8988T (cell line): ENCODE measurements at regions not wholly inside any gene's neighbourhood (a gene's known extent, or its start where the extent isn't known, plus 50 kb on each side); places are given as distances from the start of the nearest gene placed in this dataset.

Source experiments
- DNase-seq: peaks from one replicate; pipeline ENCODE4 v3.0.0; 2011

DNA sequence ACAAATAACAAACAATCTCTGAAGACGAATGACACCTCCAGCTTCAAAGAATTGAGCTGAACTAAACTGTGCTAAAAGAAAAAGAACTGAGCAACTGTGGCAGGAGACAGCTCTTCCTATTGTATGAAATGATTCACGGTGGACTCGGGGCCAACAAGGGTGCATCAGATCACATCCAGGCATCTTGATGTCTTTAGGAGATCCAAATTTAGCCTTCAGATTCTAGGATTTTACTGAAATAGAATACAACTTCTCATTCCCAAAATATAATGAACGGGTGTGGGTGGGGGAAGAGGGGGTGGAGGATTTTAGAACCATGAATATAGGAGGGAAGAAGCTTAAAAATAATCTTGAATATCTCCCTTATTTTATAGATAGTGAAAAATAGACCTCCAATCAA is 631.8 kb downstream of the ELAVL2 start:
- DNase-seq = no peak

DNA sequence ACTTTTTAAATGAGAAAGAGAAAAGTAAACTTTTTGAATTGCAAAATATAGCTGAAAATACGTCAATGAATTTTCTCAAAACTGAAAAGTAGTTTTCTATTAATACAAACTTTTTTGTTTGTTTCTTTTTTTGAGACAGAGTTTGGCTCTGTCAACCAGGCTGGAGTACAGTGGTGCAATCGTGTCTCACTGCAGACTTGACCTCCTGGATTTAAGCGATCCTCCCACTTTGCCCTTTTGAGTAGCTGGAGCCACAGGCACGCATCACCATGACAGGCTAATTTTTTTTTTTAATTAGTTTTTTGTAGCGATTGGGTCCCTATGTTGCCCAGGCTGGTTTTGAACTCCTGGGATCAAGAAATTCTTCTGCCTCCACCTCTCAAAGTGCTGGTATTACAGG is 610.4 kb downstream of the ELAVL2 start:
- DNase-seq = no peak

DNA sequence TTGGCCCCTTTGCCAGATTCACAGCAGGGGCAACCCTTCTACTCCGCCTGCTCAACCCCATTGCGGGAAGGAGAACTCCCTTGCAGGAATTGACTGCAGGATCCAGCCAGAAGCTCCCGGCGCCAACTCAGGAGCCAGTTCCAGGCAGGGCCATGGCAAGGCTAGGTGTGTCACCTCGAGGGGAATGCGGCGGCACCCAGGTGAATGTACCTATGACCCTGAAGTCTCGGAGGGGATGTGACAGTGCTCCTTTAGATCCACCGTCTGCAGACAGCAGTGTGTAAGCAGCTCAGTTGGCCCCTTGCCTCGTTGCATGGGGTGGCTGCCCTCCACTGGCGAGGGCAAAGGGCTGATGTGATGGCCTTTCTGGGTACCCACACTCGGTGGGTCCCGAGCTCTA is 606.6 kb downstream of the ELAVL2 start:
- no peak for DNase-seq

DNA sequence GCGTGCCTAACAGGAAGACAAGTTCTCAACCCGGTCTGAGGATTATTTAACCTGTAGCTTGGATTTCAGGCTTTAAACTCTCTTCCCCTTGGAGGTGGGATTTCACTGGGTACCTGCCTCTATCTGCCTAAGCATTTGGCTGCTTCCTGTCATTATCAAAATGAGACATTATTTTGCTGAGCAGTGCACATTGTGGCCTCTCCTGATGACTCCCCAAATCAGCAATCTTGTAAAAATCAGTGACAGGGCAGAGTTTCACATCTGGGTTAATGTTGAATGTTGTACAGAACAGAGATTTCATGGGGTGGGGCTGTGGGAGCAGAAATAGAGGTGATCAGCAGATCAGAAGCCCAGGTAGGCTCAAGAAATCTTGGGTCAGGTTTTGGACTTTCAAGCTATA is 605.9 kb downstream of the ELAVL2 start:
- DNase-seq = no peak

DNA sequence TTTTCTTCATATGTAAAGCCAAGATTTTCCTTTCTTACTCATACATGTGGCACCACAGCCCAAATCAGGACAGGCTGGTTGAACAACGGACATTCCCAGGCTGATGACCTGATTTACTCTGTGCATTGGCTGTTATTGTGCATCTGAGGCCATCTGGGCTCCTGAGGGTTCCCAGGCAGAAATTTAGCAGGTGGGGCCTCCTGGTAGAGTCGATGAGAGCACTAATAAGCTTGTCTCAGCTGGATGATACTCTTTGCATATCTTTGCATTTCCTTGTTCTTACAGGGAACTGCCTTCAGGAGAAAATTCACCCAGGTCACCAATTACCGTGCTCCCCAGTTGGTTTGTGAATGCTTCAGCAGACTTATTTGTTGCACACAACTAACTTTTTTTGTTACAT is 605.1 kb downstream of the ELAVL2 start:
- no peak for DNase-seq

DNA sequence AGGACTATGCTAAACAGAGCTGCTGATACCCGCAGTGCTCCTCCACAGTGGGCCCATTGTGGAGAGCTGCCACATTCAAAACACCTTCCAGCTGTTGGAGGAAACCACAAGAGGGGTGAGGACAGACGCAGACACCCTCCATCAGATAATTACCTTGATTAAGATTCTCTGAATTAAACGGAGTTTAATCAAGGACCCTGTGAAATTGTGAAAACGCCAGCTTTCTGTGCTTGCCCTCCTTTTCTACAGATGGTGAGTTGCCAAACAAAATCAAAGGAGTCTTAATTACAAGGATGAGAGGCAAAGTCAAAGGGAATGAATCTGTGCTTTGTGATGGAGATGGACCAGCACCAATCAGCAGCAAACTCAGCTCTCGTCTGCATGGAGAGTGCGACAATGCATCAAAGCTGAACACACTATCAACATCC is 596.1 kb downstream of the ELAVL2 start:
- DNase-seq = no peak

DNA sequence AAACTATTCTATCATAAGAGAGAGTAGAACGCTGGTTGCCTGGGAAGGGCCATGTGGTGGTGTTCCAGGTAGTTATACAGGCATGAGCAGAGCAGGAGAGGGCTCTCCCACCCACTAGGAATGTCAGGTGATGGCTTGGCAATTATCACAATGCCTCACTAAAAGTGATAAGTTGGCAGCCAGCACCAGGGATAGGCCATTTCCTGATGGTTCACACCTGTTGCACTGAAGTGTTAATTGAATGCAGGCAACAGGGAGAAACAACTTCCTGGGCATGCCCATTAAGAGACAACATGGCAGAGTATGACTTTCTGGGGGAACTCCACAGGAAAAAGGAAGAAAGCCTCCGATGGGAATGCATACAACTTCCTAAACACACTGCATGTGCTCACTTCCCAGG is 593.2 kb downstream of the ELAVL2 start:
- DNase-seq = no peak

DNA sequence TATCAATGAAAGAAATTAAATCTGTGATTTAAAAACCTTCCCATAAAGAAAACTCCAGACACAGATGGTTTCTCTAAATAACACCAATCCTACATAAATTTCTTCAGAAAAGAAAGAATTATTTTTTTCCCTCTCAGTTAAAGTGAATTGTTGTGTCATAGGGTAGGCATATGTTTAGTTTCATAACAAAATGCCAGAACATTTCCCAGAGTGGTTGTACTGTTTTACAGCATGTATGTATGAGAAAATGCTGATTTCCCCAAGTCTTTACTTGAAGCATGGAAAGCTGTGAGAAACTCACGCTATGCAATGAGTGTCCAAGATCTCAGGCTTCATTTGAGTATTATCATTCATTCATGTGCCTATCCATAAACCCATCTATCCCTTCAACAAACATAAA is 582.5 kb downstream of the ELAVL2 start:
- DNase-seq = no peak

DNA sequence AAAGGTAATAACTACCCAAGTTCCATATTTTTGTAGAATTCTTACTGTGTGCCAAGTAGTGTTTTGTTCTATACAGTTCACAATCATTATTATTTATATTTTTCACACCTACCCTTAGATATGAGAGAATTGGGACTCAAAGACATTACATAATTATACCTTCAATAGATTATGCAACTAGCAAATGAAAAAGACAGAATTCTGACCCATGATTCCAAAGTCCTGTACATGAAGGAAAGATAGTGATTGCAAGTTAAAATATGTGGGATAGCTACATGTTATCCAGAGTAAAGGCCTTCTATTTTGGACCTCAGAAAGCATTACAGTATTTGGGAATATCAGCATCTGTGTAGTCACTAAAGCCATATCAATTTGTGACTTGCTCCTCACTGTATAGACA is 581.0 kb downstream of the ELAVL2 start:
- no peak for DNase-seq

DNA sequence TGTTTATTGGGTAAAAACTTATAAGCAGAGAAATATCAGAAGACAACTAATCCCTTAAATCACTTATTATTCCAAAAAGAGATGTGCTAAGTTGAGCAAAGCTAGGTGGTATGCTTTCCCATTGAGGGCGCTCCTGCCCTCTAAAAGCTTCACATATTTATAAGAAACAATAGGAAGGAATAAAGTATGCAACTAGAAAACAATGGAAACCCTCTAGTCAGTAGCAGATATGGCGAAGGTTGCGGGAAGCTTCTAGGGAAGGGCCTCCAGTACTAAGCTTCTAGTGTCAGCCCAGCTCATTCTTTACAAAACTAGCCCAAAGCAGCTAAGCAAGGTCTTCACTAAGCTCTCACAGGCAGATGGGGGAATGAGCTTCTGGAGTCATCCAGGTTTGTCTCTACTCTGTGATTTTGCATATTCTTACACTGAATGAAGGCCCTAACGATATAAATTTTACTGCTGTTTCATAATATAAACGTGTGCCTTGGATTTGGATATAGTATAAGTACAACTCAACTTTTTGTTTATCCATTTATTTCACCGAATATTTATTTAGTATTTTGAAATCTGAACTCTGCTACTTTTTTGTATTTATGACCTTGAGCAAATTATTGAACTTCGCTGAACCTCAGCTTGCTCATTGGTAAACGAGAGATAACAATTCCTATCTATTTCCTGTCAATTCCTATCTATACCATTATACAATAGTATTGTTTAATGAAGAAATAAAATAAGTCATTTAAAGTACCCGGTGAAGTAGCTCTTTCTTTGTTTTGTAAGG is 571.4 kb downstream of the ELAVL2 start:
- DNase-seq = no peak

DNA sequence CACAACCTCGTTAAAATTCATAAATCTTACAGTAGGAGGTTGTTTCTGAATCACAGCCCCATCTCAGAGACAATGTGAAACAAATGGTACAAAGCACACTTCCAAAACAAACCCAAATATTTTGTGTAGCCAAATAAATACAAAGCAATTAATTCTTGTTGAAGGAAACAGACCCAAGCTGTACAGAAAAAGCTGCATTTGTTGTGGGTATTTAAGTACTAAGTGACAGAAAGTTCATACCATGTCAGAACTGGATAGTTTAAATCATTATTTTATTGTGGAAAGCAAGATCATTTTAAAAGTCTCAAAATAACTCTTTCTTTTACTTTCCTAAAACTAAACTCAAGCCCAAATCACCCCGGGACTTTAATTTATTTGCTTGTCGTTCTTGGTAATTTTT is 570.7 kb downstream of the ELAVL2 start:
- DNase-seq = no peak

DNA sequence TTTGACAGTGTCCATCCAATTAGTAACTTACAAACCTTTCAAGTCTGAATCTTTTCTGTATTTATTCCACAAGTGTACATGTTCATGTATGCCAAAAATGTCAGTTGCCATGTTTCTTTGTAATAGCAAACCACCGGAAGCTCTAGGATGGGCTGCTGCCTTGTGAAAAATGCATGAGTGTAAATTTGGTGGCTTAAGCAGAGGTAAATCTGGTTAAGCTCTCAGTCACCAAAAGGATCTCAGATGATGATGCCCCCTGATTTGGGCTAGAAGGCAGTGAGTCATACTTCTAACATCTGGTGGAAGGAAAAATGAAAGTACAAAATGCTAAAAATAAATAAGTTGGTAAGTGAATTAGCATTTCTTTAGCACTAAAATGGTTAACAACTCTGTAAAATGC is 567.5 kb downstream of the ELAVL2 start:
- no peak for DNase-seq

DNA sequence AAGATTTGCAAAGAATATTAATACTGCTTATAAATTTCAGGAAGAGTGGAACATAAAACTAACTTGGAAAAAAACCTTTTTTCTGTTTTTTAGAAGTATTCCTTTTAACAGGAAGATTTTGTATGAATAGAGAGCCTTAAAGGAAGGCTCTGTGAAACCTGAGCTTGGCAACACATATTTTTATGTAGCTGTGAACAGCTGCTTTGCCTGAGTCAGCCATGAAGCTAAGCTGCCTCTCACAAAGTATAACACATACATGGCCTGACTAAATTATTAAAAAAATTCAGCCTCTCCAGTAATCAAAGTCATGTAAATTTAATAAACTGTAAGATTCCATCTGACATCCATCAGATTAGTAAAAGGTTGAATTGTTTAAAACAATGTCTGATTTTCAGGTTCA is 547.5 kb downstream of the ELAVL2 start:
- no peak for DNase-seq

DNA sequence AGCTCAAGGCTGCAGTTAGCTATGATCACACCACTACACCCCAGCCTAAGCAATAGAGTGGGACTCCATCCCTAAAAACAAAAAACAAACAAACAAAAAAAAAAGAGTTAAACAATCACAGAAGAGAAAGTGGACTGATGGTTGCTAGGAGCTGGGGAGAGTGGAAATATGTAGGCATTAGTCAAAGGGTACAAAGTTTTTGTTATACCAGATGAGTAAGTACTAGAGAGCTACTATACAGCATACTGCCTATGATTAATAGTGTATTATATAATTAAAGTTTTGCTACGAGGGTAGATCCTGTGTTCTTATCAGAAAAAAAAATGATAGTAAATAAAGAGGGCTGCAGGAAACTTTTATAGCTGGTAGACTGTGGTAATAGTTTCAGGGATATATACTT is 538.6 kb downstream of the ELAVL2 start:
- no peak for DNase-seq

DNA sequence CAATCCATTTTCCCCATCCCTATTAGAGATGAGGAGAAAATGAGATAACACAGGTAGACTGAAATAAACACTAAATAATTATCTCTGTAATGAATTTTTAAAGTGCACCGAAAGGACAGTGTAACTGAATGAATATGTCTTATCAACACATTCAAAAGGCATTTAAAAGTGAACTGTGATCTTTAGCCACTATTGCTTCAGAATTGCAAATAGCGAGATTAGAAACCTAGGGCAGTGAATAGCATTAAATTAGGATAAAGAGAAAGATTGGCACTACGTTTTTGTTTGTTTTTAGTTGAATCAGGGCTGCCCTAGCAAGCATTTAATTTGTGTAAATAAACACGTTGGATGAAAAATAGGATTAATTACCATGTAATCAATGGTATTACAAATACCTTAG is 537.5 kb downstream of the ELAVL2 start:
- DNase-seq = no peak

DNA sequence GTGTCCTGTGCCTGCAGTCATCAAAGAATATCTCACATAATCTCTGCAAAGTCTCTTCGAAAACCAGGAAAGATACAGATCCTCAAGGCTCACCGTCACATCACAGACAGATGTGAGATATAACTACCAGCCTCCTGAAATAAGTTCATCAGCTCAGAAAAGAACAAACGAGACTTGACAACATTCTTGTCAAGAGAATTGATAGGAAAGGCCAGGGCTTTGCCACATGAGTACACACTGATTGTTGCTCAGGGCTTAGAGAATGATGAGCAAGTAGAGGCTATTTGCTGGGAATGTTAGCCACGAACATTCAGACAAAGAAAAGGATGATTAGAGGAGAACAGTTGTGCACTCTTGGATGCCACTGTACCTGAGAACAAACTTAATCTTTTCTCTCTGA is 535.1 kb downstream of the ELAVL2 start:
- DNase-seq = no peak

DNA sequence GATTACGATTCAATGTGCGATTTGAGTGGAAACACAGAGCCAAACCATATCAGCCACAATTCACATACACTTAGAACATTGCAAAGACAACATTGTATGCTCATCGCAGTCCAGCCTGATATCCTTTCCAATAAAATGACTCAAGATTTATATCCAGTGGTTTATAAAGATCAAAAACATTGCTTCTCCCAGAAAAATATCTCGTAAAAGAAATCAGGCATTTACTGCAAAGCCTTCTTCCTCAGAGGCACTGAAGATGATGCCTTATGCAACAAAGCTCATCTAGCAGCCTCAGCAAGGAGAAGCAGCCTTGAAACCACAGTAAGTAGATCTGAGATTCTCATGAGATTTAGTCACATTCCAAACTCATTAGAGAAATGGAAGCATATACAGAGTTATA is 523.8 kb downstream of the ELAVL2 start:
- DNase-seq = no peak

DNA sequence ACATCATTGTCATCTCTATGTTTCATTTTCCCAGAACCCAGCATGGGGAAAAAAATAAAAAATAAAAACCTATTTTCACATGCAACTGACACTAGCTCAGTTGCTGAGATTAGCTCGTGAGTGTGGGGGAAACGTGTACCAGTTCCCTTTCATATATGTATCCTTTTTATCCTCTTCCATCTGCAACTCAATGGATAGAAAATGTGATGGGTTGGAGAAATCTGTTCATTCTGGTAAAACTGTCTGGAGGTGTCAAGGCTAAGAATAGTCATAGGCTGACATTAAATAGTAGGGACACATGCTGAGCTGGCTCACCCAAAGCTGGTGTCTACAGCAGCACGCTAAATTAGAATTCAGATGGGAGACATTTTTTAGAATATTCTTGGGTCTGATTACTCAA is 519.3 kb downstream of the ELAVL2 start:
- DNase-seq = no peak

DNA sequence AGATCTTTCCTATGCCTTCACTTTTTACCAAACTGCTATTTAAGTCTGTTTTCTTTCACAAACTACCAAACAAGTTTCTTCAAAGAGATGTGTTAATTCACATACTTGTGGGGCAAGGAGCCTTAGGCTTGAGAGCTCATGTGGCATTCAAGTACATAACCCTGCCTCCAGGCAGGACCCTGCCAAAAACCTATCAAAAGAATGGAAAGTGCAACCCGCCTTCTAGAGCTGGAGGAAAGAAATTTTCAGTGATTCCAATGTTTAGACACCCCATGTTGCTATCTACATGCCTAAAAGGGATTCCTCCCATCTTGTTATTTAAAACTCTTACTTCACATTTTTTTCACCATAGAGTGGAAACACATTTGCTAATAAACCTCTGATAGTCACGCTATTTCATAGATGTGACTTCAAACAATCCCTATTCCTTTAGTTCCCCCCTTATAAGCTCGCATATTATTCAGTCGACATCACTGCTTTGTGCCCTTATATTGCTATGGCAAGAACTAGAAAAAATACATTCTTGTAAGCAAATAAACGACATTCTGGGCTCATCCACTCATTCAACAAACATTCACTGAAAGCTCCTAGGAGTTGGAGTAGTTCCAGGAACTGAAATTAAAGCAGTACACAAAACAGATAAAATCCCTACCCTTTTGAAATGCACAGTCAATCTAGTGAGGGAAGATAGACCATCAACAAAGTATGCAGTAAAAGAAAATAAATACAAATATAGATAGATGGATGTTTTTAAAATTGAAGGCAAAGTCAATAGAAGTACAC is 518.1 kb downstream of the ELAVL2 start:
- DNase-seq = no peak

DNA sequence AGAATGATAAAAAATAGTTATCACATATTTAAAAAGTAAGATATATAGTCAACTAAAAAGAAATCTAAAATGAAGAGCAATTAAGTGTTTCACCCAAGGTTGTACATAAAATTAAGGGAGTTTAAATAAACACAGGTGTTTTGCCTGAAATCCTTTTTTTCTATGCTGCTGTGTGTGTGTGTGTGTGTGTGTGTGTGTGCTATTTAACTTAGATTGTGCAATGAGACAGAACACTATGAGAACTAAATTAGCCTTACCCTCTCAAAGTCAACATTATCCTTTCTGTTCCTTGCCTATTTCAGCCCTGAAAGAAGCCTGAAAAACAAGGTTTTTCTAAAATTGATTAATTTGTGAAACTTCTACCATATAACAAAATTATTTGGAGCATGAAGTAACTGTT is 516.2 kb downstream of the ELAVL2 start:
- DNase-seq = no peak

DNA sequence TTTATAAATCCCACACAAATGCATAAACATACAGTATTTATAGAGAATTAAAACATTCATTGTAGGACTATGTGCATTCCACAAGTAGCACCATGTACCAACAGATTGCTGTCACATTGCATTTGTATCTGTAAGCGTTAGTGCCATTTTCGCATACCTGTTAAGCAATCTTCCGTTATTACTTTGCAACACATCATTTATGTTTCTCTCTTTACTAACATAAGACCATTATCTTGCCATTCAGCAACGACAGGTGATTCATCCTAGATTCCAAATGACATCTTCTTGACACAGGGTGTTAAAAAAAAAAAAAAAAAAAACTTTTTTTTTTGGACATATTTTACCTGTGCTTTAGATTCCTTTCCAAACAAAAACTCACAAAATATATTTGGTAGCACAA is 511.8 kb downstream of the ELAVL2 start:
- DNase-seq = no peak

DNA sequence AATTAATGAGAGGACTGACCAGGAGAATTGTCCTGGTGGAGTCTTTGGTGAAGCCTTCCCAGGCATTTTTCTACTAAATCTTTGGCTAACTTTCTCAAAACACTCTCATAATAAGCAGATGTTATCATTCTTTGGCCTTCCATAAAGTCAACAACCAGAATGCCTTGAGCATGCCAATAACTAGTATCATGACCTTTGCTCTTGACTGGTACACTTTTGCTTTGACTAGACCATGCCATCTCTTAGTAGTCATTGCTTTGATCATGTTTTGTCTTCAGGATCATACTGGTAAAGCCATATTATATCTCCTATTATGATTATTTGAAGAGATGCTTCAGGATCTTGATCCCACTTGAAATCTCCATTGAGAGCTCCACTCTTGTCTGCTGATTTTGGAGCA is 506.9 kb downstream of the ELAVL2 start:
- no peak for DNase-seq

DNA sequence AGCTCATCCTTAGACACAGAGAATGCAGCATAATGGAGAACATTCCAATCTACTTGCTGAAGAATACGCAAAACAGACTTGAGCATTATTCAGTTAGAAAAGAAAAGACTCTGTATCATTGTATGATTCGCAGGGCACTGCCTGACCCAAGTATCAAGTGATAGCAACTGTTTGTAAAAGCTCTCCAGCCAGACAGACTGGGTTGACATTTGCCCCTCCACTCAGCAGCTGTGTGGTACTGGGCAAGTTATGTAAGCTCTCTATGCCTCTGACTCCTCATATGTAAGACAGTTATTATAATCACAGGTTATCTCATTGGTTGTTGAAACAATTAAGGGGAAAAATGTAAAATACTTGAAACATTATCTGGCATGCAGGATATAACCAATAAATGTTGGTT is 505.0 kb downstream of the ELAVL2 start:
- no peak for DNase-seq

DNA sequence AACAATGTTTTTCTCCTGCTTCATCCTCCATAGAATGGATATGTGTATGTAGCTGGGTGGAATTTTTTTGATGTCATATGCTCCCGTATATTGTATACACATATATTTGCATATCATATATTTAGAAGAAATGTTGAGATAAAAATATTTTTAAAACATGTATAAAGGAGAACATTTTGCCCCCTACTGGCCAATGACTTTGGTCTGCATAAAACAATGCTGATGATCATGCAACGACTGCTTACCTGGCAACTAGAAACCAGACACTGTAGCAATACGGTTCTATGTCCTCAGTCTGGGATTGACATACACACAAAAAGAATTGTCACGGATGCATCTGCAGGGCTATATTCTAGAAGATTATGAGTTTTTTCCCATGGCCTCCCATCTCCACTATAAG is 503.6 kb downstream of the ELAVL2 start:
- no peak for DNase-seq

DNA sequence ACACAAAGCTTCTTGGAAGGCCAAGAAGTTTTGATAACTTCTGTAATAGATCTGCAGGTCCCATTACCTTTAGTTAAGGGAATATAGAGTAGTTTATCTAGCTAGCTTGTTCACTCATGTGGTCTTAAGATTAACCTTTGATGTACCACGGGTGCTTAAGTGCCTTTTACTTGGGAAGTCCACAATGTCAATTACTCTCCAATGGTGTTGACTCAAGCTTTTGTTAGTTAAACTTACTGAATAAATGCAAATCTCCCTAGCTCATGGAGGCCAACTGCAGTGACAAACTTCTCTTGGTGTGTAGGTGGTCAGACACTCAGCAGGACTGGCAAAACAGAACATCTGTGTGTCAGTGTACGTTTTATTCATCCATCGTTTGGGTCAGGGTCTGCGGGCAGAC is 501.5 kb downstream of the ELAVL2 start:
- no peak for DNase-seq
